ENCODE measurements at regions not wholly inside any gene's neighbourhood (a gene's known extent, or its start where the extent isn't known, plus 50 kb on each side); places are given as distances from the start of the nearest gene placed in this dataset.

- Histone ChIP-seq H3K4me3 (ENCODE audit: low read depth, low read length) (no peak overlapping the region), H3K36me3 (ENCODE audit: insufficient read depth) (no peaks in the 10 kb centered on the region), H3K4me1 (ENCODE audit: insufficient read depth) (no peaks in the 10 kb centered on the region), H3K27ac (ENCODE audit: low read depth) (no peak overlapping the region)
- DNase-seq (ENCODE audit: extremely low spot score) = no peak
- WGBS = 92% methylated on average over 5 of the region's 5 CpGs
These were observed 167.7 kb upstream of the MRPS30 start for GRCh38 chr5:44640945-44641456.

- WGBS = 79% methylated on average over 12 of the region's 12 CpGs
- H3K27ac ChIP-seq (ENCODE audit: low read depth) = no peak overlapping the region
- no peaks in the 10 kb centered on the region for H3K36me3 ChIP-seq (ENCODE audit: insufficient read depth)
- H3K4me1 ChIP-seq (ENCODE audit: insufficient read depth) = no peaks in the 10 kb centered on the region
- H3K4me3 ChIP-seq (ENCODE audit: low read depth, low read length) = no peak overlapping the region
- DNase-seq (ENCODE audit: extremely low spot score) = no peak
These were observed 170.6 kb upstream of the MRPS30 start for GRCh38 chr5:44637916-44638869.

DNA sequence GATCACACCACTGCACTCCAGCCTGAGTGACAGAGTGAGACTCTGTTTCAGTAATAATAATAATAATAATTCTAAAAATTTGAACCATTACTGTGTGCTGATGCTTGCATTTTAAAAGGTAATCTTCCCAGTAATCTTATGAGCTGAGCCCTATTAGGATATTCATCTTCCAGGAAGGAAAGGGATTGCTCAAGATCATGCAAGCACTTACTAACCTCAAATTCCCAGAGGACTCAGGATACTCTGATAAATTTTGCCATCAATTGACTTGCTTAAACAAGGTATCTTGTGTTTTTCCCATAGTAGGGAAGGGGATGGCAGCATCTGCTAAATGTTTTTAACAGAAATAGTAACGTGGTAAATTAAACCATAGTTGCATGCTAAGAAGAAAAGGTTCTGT lies 176.4 kb upstream of the MRPS30 start:
- no peak overlapping the region for H3K4me3 ChIP-seq (ENCODE audit: low read depth, low read length)
- H3K27ac ChIP-seq (ENCODE audit: low read depth) = no peak overlapping the region
- 78% methylated on average over 1 of the region's 1 CpG for WGBS
- DNase-seq (ENCODE audit: extremely low spot score) = no peak
- H3K36me3 ChIP-seq (ENCODE audit: insufficient read depth) = no peaks in the 10 kb centered on the region
- no peaks in the 10 kb centered on the region for H3K4me1 ChIP-seq (ENCODE audit: insufficient read depth)

GRCh38 chr5:44626846-44627245 lies 181.9 kb upstream of the MRPS30 start:
- Histone ChIP-seq H3K4me1 (ENCODE audit: insufficient read depth) (no peaks in the 10 kb centered on the region), H3K36me3 (ENCODE audit: insufficient read depth) (no peaks in the 10 kb centered on the region), H3K27ac (ENCODE audit: low read depth) (no peak overlapping the region), H3K4me3 (ENCODE audit: low read depth, low read length) (no peak overlapping the region)
- no peak for DNase-seq (ENCODE audit: extremely low spot score)

GRCh38 chr5:44622331-44622730 lies 186.4 kb upstream of the MRPS30 start:
- Histone ChIP-seq H3K4me3 (ENCODE audit: low read depth, low read length) (no peak overlapping the region), H3K27ac (ENCODE audit: low read depth) (no peak overlapping the region), H3K4me1 (ENCODE audit: insufficient read depth) (no peaks in the 10 kb centered on the region), H3K36me3 (ENCODE audit: insufficient read depth) (no peaks in the 10 kb centered on the region)
- DNase-seq (ENCODE audit: extremely low spot score) = no peak
- WGBS = 79% methylated on average over 4 of the region's 4 CpGs

GRCh38 chr5:44619875-44620610 lies 188.7 kb upstream of the MRPS30 start:
- WGBS = 90% methylated on average over 3 of the region's 3 CpGs
- Histone ChIP-seq H3K36me3 (ENCODE audit: insufficient read depth) (no peaks in the 10 kb centered on the region), H3K4me1 (ENCODE audit: insufficient read depth) (no peaks in the 10 kb centered on the region), H3K27ac (ENCODE audit: low read depth) (no peak overlapping the region), H3K4me3 (ENCODE audit: low read depth, low read length) (no peak overlapping the region)
- DNase-seq (ENCODE audit: extremely low spot score) = no peak

DNA sequence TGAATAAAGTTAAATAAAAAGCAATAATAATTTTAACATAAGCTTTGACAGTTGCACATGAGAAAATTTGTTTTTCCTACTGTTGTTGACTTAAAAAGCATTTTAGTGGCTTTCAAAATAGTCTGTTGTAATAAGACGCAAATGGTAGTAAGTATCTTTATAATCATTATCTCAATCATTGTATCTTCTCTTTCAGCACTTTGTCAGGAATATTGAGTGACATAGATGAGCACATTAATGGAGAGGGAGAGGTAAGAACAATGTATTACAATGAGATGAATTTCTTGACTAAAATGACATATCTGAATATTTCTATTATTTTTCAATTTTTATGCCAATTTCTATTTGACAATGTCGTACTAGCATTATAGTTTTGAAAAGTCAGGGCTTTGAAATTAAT lies 193.9 kb upstream of the MRPS30 start:
- Histone ChIP-seq H3K4me3 (ENCODE audit: low read depth, low read length) (no peak overlapping the region), H3K27ac (ENCODE audit: low read depth) (no peak overlapping the region), H3K4me1 (ENCODE audit: insufficient read depth) (no peaks in the 10 kb centered on the region), H3K36me3 (ENCODE audit: insufficient read depth) (no peaks in the 10 kb centered on the region)
- WGBS = 91% methylated on average over 2 of the region's 2 CpGs
- DNase-seq (ENCODE audit: extremely low spot score) = no peak

DNA sequence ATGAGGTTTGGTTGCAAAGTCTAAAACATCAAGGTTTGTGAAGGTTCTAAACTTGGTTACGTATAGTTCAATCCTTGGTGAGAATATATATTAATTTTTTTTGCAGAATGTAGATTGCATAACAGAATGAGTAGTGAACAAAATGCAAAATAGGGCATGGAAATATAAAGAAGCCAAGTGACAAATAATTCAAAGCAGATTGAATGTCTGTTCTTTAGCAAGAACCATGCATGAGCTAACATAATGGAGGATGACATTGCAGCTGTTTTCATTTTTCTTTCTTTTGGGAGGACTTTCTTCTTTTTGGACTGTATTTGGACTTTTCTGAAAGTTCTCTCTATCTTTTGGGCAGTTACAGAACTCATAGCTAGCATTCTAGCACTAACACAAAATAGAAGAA lies 194.8 kb upstream of the MRPS30 start:
- Histone ChIP-seq H3K27ac (ENCODE audit: low read depth) (no peak overlapping the region), H3K4me3 (ENCODE audit: low read depth, low read length) (no peak overlapping the region), H3K4me1 (ENCODE audit: insufficient read depth) (no peaks in the 10 kb centered on the region), H3K36me3 (ENCODE audit: insufficient read depth) (no peaks in the 10 kb centered on the region)
- DNase-seq (ENCODE audit: extremely low spot score) = no peak
- WGBS = 92% methylated on average over 1 of the region's 1 CpG

GRCh38 chr5:44605926-44606325 lies 202.8 kb upstream of the MRPS30 start:
- WGBS = 91% methylated on average over 5 of the region's 5 CpGs
- no peak for DNase-seq (ENCODE audit: extremely low spot score)
- H3K27ac ChIP-seq (ENCODE audit: low read depth) = no peak overlapping the region
- H3K4me3 ChIP-seq (ENCODE audit: low read depth, low read length) = no peak overlapping the region
- no peaks in the 10 kb centered on the region for H3K36me3 ChIP-seq (ENCODE audit: insufficient read depth)
- H3K4me1 ChIP-seq (ENCODE audit: insufficient read depth) = no peaks in the 10 kb centered on the region

DNA sequence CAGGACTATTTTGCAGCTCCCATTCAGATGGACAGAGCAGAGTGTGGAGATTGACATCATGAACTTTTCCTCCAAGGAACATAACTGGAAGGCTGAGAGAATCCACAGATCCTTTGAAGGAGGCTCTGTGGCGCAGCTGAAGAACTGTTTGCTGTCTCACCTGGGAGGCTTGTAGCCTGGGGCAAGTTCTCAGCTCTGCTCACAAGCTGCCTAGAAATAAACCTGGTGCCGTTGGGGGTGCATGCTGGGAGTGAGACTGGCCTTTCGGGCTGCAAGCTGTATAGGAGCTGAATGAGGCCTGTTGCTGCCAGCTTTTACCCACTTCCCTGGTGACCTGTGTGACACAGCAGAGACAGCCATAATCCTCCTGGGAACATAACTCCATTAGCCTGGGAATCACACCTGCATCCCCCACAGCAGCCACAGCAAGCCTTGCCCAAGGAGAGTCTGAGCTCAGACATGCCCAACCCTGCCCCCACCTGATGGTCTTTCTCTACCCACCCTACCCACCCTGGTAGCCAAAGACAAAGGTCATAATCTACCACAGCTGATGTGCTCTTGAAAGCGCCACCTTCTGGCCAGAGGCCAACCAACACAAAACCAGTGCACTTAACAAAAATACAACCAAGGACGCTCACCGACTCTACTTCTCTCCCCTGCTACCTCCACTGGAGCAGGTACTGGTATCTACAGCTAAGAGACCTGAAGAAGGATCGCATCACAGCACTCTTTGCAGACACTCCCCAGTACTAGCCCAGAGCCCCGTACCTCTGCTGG lies 205.1 kb upstream of the MRPS30 start:
- no peaks in the 10 kb centered on the region for H3K4me1 ChIP-seq (ENCODE audit: insufficient read depth)
- DNase-seq (ENCODE audit: extremely low spot score) = no peak
- 72% methylated on average over 8 of the region's 8 CpGs for WGBS
- H3K4me3 ChIP-seq (ENCODE audit: low read depth, low read length) = no peak overlapping the region
- no peaks in the 10 kb centered on the region for H3K36me3 ChIP-seq (ENCODE audit: insufficient read depth)
- no peak overlapping the region for H3K27ac ChIP-seq (ENCODE audit: low read depth)

GRCh38 chr5:44574678-44575077 lies 185.5 kb upstream of the FGF10 start:
- H3K4me3 ChIP-seq (ENCODE audit: low read depth, low read length) = no peak overlapping the region
- H3K36me3 ChIP-seq (ENCODE audit: insufficient read depth) = peaks cover 2% of the 10 kb centered on the region
- WGBS = 65% methylated on average over 6 of the region's 6 CpGs
- H3K27ac ChIP-seq (ENCODE audit: low read depth) = no peak overlapping the region
- no peak for DNase-seq (ENCODE audit: extremely low spot score)
- H3K4me1 ChIP-seq (ENCODE audit: insufficient read depth) = no peaks in the 10 kb centered on the region

GRCh38 chr5:44568519-44568918 lies 179.3 kb upstream of the FGF10 start:
- Histone ChIP-seq H3K27ac (ENCODE audit: low read depth) (no peak overlapping the region), H3K36me3 (ENCODE audit: insufficient read depth) (peaks cover 2% of the 10 kb centered on the region), H3K4me3 (ENCODE audit: low read depth, low read length) (no peak overlapping the region), H3K4me1 (ENCODE audit: insufficient read depth) (no peaks in the 10 kb centered on the region)
- 99% methylated on average over 1 of the region's 1 CpG for WGBS
- DNase-seq (ENCODE audit: extremely low spot score) = no peak

DNA sequence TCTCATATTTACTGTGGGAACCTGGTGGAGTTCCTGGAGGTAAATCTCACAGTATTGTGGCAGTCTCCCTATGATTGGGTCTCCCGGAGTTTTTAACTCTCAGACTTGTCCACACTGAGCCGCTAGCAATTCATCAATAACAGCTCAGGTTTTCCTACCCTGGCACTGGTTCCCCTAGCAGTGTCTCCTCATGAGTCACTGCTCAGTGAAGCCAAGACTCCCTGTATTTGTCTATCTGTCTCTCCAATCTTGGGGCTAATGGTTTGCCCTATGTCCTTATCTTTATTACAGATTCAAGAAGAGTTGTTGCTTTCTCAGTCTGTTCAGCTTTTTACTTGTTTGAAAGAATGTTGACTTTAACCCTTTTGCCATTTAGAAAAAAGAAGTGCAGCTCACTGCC lies 176.7 kb upstream of the FGF10 start:
- no peak for DNase-seq (ENCODE audit: extremely low spot score)
- Histone ChIP-seq H3K4me3 (ENCODE audit: low read depth, low read length) (no peak overlapping the region), H3K27ac (ENCODE audit: low read depth) (no peak overlapping the region), H3K36me3 (ENCODE audit: insufficient read depth) (peaks cover 2% of the 10 kb centered on the region), H3K4me1 (ENCODE audit: insufficient read depth) (no peaks in the 10 kb centered on the region)
- WGBS = 39% methylated on average over 2 of the region's 2 CpGs

Measured in urinary bladder (tissue), 3 donors.